HL-60 (cell line): ENCODE measurements at regions not wholly inside any gene's neighbourhood (a gene's known extent, or its start where the extent isn't known, plus 50 kb on each side); places are given as distances from the start of the nearest gene placed in this dataset.

Source experiments
- CTCF ChIP-seq: IDR thresholded peaks from one replicate; pipeline ENCODE4 v1.5.1; 2011; ENCODE audit warnings: low read length, control low read depth, inconsistent platforms; ENCODE audit not compliant: insufficient read depth
- GABPA ChIP-seq: IDR thresholded peaks from 2 replicates; pipeline ENCODE4 v1.6.1; 2012; ENCODE audit warnings: low read depth
- POLR2AphosphoS5 ChIP-seq: IDR thresholded peaks from 2 replicates; pipeline ENCODE4 v1.6.1; 2012; ENCODE audit warnings: low read depth

- TF ChIP-seq POLR2AphosphoS5 (no peak), CTCF (no peak), GABPA (no peak)
Observed at GRCh38 chr15:69836048-69836447, 261.7 kb downstream of the TLE3 start.
